ENCODE measurements at regions not wholly inside any gene's neighbourhood (a gene's known extent, or its start where the extent isn't known, plus 50 kb on each side); places are given as distances from the start of the nearest gene placed in this dataset. TPM values are rescaled to one million over a fixed set of nuclear protein-coding genes. Genes with fewer than 3 reads are reported as not detected.

GRCh38 chr5:116637149-116637740, 62.6 kb upstream of the SEMA6A start:
- no peak overlapping the region for H3K9ac ChIP-seq (ENCODE audit: low read depth, low read length)
- H3K36me3 ChIP-seq (ENCODE audit: insufficient read depth, low read length) = no peaks in the 10 kb centered on the region
- no peak overlapping the region for H3K4me2 ChIP-seq (ENCODE audit: low read length)
- H3K4me3 ChIP-seq (ENCODE audit: low read length) = no peak overlapping the region
- H3K4me1 ChIP-seq (ENCODE audit: control insufficient read depth, insufficient read depth, low read length) = peaks cover 7% of the 10 kb centered on the region
- H3K9me3 ChIP-seq (replicated peaks; ENCODE audit: low read length) = no peaks in the 10 kb centered on the region
- no peaks in the 10 kb centered on the region for H3K27me3 ChIP-seq (ENCODE audit: control insufficient read depth, insufficient read depth, low read length)

GRCh38 chr5:116632890-116633289, 58.3 kb upstream of the SEMA6A start:
- no peaks in the 10 kb centered on the region for H3K36me3 ChIP-seq (ENCODE audit: insufficient read depth, low read length)
- H3K9me3 ChIP-seq (replicated peaks; ENCODE audit: low read length) = no peaks in the 10 kb centered on the region
- H3K4me3 ChIP-seq (ENCODE audit: low read length) = no peak overlapping the region
- H3K9ac ChIP-seq (ENCODE audit: low read depth, low read length) = no peak overlapping the region
- peaks cover 10% of the 10 kb centered on the region for H3K4me1 ChIP-seq (ENCODE audit: control insufficient read depth, insufficient read depth, low read length)
- no peak overlapping the region for H3K4me2 ChIP-seq (ENCODE audit: low read length)
- H3K27me3 ChIP-seq (ENCODE audit: control insufficient read depth, insufficient read depth, low read length) = no peaks in the 10 kb centered on the region

GRCh38 chr5:116631147-116631546, 56.5 kb upstream of the SEMA6A start:
- Histone ChIP-seq H3K27me3 (ENCODE audit: control insufficient read depth, insufficient read depth, low read length) (no peaks in the 10 kb centered on the region), H3K9me3 (replicated peaks; ENCODE audit: low read length) (no peaks in the 10 kb centered on the region), H3K4me3 (ENCODE audit: low read length) (no peak overlapping the region), H3K4me1 (ENCODE audit: control insufficient read depth, insufficient read depth, low read length) (peaks cover 14% of the 10 kb centered on the region), H3K4me2 (ENCODE audit: low read length) (no peak overlapping the region), H3K9ac (ENCODE audit: low read depth, low read length) (no peak overlapping the region), H3K36me3 (ENCODE audit: insufficient read depth, low read length) (no peaks in the 10 kb centered on the region)

- Histone ChIP-seq H3K4me2 (ENCODE audit: low read length) (no peak overlapping the region), H3K27me3 (ENCODE audit: control insufficient read depth, insufficient read depth, low read length) (no peaks in the 10 kb centered on the region), H3K4me1 (ENCODE audit: control insufficient read depth, insufficient read depth, low read length) (peaks cover 14% of the 10 kb centered on the region), H3K4me3 (ENCODE audit: low read length) (no peak overlapping the region), H3K9me3 (replicated peaks; ENCODE audit: low read length) (no peaks in the 10 kb centered on the region), H3K9ac (ENCODE audit: low read depth, low read length) (no peak overlapping the region), H3K36me3 (ENCODE audit: insufficient read depth, low read length) (no peaks in the 10 kb centered on the region)
Measured at GRCh38 chr5:116629168-116629567, 54.5 kb upstream of the SEMA6A start.

- Histone ChIP-seq H3K4me1 (ENCODE audit: control insufficient read depth, insufficient read depth, low read length) (peaks cover 7% of the 10 kb centered on the region), H3K4me3 (ENCODE audit: low read length) (no peak overlapping the region), H3K4me2 (ENCODE audit: low read length) (no peak overlapping the region), H3K9ac (ENCODE audit: low read depth, low read length) (no peak overlapping the region), H3K27me3 (ENCODE audit: control insufficient read depth, insufficient read depth, low read length) (no peaks in the 10 kb centered on the region), H3K36me3 (ENCODE audit: insufficient read depth, low read length) (no peaks in the 10 kb centered on the region), H3K9me3 (replicated peaks; ENCODE audit: low read length) (no peaks in the 10 kb centered on the region)
Measured at GRCh38 chr5:116626945-116627679, 52.5 kb upstream of the SEMA6A start.

- H3K36me3 ChIP-seq (ENCODE audit: insufficient read depth, low read length) = no peaks in the 10 kb centered on the region
- no peaks in the 10 kb centered on the region for H3K9me3 ChIP-seq (replicated peaks; ENCODE audit: low read length)
- H3K27me3 ChIP-seq (ENCODE audit: control insufficient read depth, insufficient read depth, low read length) = no peaks in the 10 kb centered on the region
- peaks cover 4% of the 10 kb centered on the region for H3K4me1 ChIP-seq (ENCODE audit: control insufficient read depth, insufficient read depth, low read length)
- H3K4me3 ChIP-seq (ENCODE audit: low read length) = peak overlapping the region; percentile 46
- peak overlapping the region; percentile 63 for H3K4me2 ChIP-seq (ENCODE audit: low read length)
- no peak overlapping the region for H3K9ac ChIP-seq (ENCODE audit: low read depth, low read length)
Measured at GRCh38 chr5:116626272-116626723, 51.7 kb upstream of the SEMA6A start.

Small RNAs in the stretch of these regions (small RNA-seq; reads per million reads assigned to genes)
- gene AC093534.1 (not detected), gene RNU7-34P (not detected)

Data from skeletal muscle satellite cell (primary cell).